Superior temporal gyrus (tissue), 1 donor: ENCODE measurements at regions not wholly inside any gene's neighbourhood (a gene's known extent, or its start where the extent isn't known, plus 50 kb on each side); places are given as distances from the start of the nearest gene placed in this dataset.
"Not testable (repeated sequence)": the region's sequence is repeated elsewhere in the genome, so short reads cannot be mapped to it uniquely, and the experiment has no call there.

ENCODE experiments used
- DNase-seq: peaks from one replicate; pipeline ENCODE4 v3.0.0-alpha.2; 2016; ENCODE audit errors: extremely low spot score

- no peak for DNase-seq
Measured at GRCh38 chr11:22441831-22442230, 103.7 kb downstream of the SLC17A6 start.

GRCh38 chr11:22435582-22435981, 97.4 kb downstream of the SLC17A6 start:
- not testable (repeated sequence) for DNase-seq

GRCh38 chr11:22433517-22433916, 95.3 kb downstream of the SLC17A6 start:
- DNase-seq, result no peak

- DNase-seq, result peak; percentile 52
Measured at GRCh38 chr11:22433094-22433455, 94.9 kb downstream of the SLC17A6 start.

GRCh38 chr11:22432291-22433093, 94.3 kb downstream of the SLC17A6 start:
- peak; percentile 42 for DNase-seq

- no peak for DNase-seq
Measured at GRCh38 chr11:22431106-22431505, 92.9 kb downstream of the SLC17A6 start.

- no peak for DNase-seq
Measured at GRCh38 chr11:22430639-22431038, 92.5 kb downstream of the SLC17A6 start.

GRCh38 chr11:22430141-22430541, 92.0 kb downstream of the SLC17A6 start:
- no peak for DNase-seq
